ENCODE measurements at regions not wholly inside any gene's neighbourhood (a gene's known extent, or its start where the extent isn't known, plus 50 kb on each side); places are given as distances from the start of the nearest gene placed in this dataset.

DNA sequence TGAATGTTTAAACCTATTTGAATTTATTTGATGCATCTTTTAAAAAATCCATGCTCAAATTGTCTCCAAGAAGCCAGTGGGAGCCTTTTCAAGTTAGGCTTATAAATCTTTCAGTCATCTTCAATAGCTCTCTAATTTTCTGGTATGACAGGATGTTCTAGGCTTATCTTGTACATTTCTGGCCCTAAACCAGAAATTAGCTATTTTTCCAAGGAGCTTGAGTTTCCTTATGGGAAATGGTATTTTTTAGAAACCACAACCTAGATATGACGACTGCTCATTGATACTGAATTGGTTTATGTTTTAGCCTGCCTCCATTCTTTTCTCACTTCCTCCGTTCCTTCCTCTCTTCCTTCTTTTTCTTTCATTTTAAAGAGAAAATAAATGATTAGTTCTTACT is 172.3 kb downstream of the SPRY1 start:
- TF ChIP-seq, protein P1, sequence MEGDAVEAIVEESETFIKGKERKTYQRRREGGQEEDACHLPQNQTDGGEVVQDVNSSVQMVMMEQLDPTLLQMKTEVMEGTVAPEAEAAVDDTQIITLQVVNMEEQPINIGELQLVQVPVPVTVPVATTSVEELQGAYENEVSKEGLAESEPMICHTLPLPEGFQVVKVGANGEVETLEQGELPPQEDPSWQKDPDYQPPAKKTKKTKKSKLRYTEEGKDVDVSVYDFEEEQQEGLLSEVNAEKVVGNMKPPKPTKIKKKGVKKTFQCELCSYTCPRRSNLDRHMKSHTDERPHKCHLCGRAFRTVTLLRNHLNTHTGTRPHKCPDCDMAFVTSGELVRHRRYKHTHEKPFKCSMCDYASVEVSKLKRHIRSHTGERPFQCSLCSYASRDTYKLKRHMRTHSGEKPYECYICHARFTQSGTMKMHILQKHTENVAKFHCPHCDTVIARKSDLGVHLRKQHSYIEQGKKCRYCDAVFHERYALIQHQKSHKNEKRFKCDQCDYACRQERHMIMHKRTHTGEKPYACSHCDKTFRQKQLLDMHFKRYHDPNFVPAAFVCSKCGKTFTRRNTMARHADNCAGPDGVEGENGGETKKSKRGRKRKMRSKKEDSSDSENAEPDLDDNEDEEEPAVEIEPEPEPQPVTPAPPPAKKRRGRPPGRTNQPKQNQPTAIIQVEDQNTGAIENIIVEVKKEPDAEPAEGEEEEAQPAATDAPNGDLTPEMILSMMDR (IDR thresholded peaks at IDR 0.05; ENCODE audit: insufficient read depth, low read depth, low read length) = no peak
- CTCF ChIA-PET = interaction anchor here (0.6 kb wide), 1 partner anchor 119 kb away, joined by 3 read pairs; no protein-coding TSS in a partner anchor
- Histone ChIP-seq H3K27me3 (ENCODE audit: control insufficient read depth, insufficient read depth, low read length) (no peaks in the 10 kb centered on the region; the same call in 1 of the 2 replicates), H3K36me3 (ENCODE audit: control insufficient read depth, insufficient read depth, low read length) (no peaks in the 10 kb centered on the region), H3K4me3 (ENCODE audit: low read depth, low read length) (no peak overlapping the region)
- DNase-seq (ENCODE audit: low read depth) = no peak
- POLR2A ChIA-PET = no interaction called here

DNA sequence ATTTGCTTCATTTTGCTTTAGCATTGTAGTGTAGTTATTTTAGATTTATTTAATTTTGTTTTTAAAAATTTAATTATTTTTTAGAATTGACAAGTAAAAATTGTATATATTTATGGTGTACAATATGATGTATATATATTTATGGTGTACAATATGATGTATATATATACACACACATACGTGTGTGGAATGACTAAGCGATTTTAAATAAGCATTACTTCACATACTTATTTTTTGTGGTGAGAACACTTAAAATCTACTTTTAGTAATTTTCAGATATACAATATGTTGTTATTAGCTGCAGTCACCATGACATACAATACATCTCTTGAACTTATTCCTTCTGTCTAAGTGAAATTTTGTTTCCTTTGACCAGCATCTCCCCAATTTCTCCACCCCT is 172.9 kb downstream of the SPRY1 start:
- CTCF ChIA-PET = no interaction called here
- Histone ChIP-seq H3K4me3 (ENCODE audit: low read depth, low read length) (no peak overlapping the region), H3K27me3 (ENCODE audit: control insufficient read depth, insufficient read depth, low read length) (no peaks in the 10 kb centered on the region; the same call in 1 of the 2 replicates), H3K36me3 (ENCODE audit: control insufficient read depth, insufficient read depth, low read length) (no peaks in the 10 kb centered on the region)
- no peak for DNase-seq (ENCODE audit: low read depth)
- POLR2A ChIA-PET = no interaction called here
- TF ChIP-seq, protein P1 (IDR thresholded peaks at IDR 0.05; ENCODE audit: insufficient read depth, low read depth, low read length) = no peak

DNA sequence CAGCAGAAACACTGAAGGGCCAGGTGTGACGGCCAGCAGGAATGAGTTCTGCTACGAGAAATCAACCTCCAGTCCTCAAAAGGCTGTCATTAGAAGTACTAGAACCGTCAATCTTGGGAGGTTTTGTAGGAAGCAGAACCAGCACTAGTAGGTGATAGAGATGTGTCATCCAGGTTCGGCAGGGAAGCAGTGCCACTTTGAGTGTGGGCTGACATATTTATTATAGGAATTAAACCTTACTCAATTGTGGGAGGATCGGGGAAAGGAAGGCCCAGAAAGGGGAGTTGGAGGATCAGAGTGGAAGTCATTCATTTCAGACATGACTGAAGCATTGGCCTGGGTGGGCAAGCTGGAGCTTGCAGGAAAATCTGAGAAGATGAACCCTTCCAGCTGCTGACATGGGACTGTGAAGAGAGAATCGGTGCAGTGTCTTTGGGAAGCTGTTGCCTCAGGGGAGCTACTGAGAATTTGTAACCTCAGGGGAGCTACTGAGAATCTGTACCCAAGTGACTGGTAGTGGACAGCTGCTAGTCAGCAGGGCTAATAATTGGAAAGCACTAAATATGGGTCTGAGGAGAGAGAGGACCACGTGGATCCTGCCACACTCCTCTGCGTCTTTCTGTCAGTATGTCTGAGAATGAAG is 177.4 kb downstream of the SPRY1 start:
- ChIA-PET CTCF (interaction anchor here (0.6 to 1.0 kb wide), 3 partner anchors 9 to 109 kb away, joined by 3 read pairs; no protein-coding TSS in a partner anchor), POLR2A (no interaction called here)
- no peak overlapping the region for H3K4me3 ChIP-seq (ENCODE audit: low read depth, low read length)

DNA sequence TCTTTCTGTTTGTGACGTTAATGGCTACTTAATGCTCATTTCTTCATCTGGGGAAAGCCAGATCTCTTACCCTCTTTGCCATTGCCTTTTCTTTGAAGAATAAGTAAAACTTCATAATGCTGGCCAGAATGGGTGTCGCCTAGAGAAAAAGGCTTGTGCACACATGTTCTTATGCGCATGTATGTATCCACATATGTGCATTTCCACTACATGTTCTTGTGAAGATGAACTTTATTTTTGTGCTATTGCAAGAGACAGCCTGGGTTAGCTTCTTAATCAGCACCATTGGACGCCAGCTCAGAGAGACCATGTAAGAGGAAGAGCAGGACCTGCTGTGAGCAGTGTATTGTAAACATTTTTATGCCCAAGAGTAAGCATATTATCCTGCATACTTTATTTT is 178.7 kb downstream of the SPRY1 start:
- Histone ChIP-seq H3K36me3 (ENCODE audit: control insufficient read depth, insufficient read depth, low read length) (no peaks in the 10 kb centered on the region), H3K27me3 (ENCODE audit: control insufficient read depth, insufficient read depth, low read length) (no peaks in the 10 kb centered on the region; the same call in 1 of the 2 replicates), H3K4me3 (ENCODE audit: low read depth, low read length) (no peak overlapping the region)
- ChIA-PET CTCF (interaction anchor here (1.0 to 1.7 kb wide), 2 partner anchors 10 to 74 kb away, joined by 3 to 7 read pairs; no protein-coding TSS in a partner anchor), POLR2A (no interaction called here)
- TF ChIP-seq, protein P1 (IDR thresholded peaks at IDR 0.05; ENCODE audit: insufficient read depth, low read depth, low read length) = no peak
- no peak for DNase-seq (ENCODE audit: low read depth)

More for the DNA sequence above, 177.4 kb downstream of the SPRY1 start:
- H3K27me3 ChIP-seq (ENCODE audit: control insufficient read depth, insufficient read depth, low read length) = no peaks in the 10 kb centered on the region; the same call in 1 of the 2 replicates
- DNase-seq (ENCODE audit: low read depth) = no peak
- TF ChIP-seq, protein P1 (IDR thresholded peaks at IDR 0.05; ENCODE audit: insufficient read depth, low read depth, low read length) = no peak
- no peaks in the 10 kb centered on the region for H3K36me3 ChIP-seq (ENCODE audit: control insufficient read depth, insufficient read depth, low read length)

DNA sequence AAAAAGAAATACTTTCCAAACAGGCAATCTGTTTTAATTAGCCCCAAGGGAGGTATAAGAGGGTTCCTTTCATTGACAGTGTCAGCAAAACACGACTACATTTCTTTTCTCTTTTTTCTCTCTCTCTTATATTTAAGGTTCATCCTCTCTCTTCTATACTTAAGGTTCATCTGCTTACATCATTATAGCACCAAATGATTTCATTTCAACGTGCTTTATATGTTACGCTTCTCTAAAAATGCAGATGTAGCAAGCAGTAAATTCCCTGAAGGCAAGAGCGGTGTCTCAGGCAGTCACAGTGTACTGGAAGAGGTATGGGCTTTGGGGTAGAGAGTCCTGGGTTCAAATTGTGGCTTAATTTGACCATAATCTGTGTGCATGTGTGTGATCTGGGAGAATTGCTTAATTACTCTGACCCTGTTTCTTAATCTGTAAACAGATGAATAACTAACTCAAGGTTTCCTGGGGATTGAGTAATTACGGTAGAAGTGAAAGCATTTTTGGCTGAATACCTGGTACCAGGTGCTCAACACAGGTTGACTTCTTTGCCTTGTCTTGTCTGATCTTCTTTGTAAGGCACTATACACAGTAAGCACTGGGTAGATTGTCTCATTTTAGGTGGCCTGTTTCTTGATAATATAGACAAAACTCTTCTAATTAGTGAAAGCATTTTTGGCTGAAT is 180.8 kb downstream of the SPRY1 start:
- CTCF ChIA-PET = no interaction called here
- POLR2A ChIA-PET = no interaction called here
- TF ChIP-seq, protein P1 (IDR thresholded peaks at IDR 0.05; ENCODE audit: insufficient read depth, low read depth, low read length) = no peak

More for the DNA sequence above, 180.8 kb downstream of the SPRY1 start:
- H3K36me3 ChIP-seq (ENCODE audit: control insufficient read depth, insufficient read depth, low read length) = no peaks in the 10 kb centered on the region
- DNase-seq (ENCODE audit: low read depth) = no peak
- H3K4me3 ChIP-seq (ENCODE audit: low read depth, low read length) = no peak overlapping the region
- H3K27me3 ChIP-seq (ENCODE audit: control insufficient read depth, insufficient read depth, low read length) = no peaks in the 10 kb centered on the region; the same call in 1 of the 2 replicates
